ENCODE measurements at regions not wholly inside any gene's neighbourhood (a gene's known extent, or its start where the extent isn't known, plus 50 kb on each side); places are given as distances from the start of the nearest gene placed in this dataset.

GRCh38 chr1:213921311-213921710 is 66.5 kb upstream of the PROX1 start:
- no peak for DNase-seq (ENCODE audit: low read depth in 1 of 2, low spot score in 1 of 2)

- DNase-seq (ENCODE audit: low read depth in 1 of 2, low spot score in 1 of 2) = no peak
Observed at GRCh38 chr1:213921712-213922111, 66.1 kb upstream of the PROX1 start.

GRCh38 chr1:213925531-213926182 is 62.1 kb upstream of the PROX1 start:
- no peak for DNase-seq (ENCODE audit: low read depth in 1 of 2, low spot score in 1 of 2)

- no peak for DNase-seq (ENCODE audit: low read depth in 1 of 2, low spot score in 1 of 2)
Observed at GRCh38 chr1:213927846-213928245, 59.9 kb upstream of the PROX1 start.

DNA sequence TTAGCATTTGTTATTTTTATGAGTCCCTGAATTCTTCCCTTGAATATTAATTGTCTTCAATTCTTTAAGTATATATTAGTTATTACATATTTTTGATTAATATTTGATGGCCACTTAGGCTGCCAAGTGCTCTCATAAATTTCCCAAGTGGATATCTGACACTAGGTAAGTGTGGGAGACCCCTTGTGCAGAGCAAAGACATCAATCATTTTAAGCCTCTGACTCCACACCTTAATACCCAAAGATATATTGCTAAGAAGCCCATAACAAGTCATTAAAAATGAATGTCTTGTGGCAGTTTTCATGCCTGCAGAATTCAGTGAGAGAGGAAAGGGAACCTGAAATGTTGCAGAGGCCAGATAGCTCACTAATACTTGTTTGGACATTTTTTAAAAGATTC is 58.4 kb upstream of the PROX1 start:
- no peak for DNase-seq (ENCODE audit: low read depth in 1 of 2, low spot score in 1 of 2)

DNA sequence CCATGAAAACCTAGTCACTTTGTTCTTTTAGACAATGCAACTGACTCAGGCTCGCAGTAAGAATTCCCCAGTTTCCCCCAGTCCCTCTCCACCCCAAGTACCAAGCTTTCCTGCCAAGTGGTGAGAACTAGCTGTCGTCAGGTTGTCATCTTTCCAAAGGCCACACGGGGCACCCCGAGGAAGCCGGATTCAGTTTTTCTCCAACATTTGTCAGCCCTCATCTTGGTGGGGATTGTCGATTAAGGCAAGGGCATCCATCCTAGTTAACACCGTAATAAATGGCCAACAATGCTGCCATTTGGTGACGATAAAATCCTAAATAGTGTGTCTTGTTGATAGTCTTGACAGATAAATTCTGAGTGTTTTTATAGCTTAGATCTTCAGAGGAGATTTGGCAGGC is 55.9 kb upstream of the PROX1 start:
- no peak for DNase-seq (ENCODE audit: low read depth in 1 of 2, low spot score in 1 of 2)

- no peak for DNase-seq (ENCODE audit: low read depth in 1 of 2, low spot score in 1 of 2)
Observed at GRCh38 chr1:213933336-213933735, 54.4 kb upstream of the PROX1 start.

GRCh38 chr1:213934649-213935048 is 53.1 kb upstream of the PROX1 start:
- no peak for DNase-seq (ENCODE audit: low read depth in 1 of 2, low spot score in 1 of 2)

DNA sequence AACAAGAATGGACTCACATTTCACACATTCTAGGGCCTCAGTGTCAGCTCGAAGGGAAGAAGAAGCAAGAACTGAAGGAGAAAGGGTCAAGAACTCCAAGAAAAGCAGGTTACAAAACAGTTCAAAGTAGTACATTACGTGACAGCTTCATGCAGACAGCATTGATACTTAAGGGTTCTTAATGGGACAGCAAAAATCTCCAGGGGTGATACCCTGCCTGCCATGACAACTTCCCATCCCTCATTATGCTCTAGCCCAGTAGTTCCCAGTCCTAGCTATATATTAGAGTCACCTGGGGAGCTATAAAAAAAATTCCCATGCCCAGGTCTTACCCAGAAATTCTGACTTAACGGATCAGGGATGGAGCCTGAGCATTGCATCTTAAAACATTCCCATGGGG is 51.2 kb upstream of the PROX1 start:
- no peak for DNase-seq (ENCODE audit: low read depth in 1 of 2, low spot score in 1 of 2)
